ENCODE measurements at regions not wholly inside any gene's neighbourhood (a gene's known extent, or its start where the extent isn't known, plus 50 kb on each side); places are given as distances from the start of the nearest gene placed in this dataset.
A peak's percentile ranks its signal among the peaks of the same experiment; 100 is the strongest.

DNA sequence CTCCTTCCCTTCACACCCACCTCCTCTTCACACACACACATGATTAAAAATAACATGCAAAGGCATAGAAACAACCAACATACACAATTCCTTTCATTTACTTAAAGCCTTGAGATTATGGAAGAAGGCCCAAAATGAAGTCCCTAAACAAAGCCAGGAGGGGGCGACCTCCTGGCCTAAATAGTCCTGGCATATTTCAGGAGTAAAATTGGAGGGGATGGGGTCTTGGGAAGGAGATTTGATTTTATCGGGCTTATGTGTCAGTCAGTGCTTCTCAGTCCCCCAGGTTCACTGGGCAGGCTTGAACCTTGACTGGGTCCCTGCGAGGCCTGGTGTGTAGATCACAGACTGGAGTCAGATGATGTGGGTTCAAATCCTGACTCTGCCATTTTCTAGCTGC, 266.4 kb downstream of the SAMD5 start:
- Histone ChIP-seq H3K27ac (ENCODE audit: low read depth in 2 of 2, low read length in 2 of 2) (no peak overlapping the region), H3K36me3 (ENCODE audit: control insufficient read depth in 2 of 3, insufficient read depth in 3 of 3, low read length in 3 of 3) (no peaks in the 10 kb centered on the region), H3K27me3 (ENCODE audit: control insufficient read depth, insufficient read depth, low read length) (no peaks in the 10 kb centered on the region), H3K4me1 (ENCODE audit: control insufficient read depth in 2 of 3, insufficient read depth in 2 of 3, low read depth in 1 of 3, low read length in 3 of 3) (peaks cover 0 to 15% (median 0%) of the 10 kb centered on the region in 3 donors), H3K9me3 (ENCODE audit: control insufficient read depth in 2 of 3, insufficient read depth in 1 of 3, low read length in 3 of 3) (no peaks in the 10 kb centered on the region), H3K9ac (ENCODE audit: low read length in 3 of 3) (no peak overlapping the region), H3K4me3 (ENCODE audit: low read length in 3 of 3) (no peak overlapping the region)
- FAIRE-seq (no peak), DNase-seq (no peak)
- TF ChIP-seq, protein P1, sequence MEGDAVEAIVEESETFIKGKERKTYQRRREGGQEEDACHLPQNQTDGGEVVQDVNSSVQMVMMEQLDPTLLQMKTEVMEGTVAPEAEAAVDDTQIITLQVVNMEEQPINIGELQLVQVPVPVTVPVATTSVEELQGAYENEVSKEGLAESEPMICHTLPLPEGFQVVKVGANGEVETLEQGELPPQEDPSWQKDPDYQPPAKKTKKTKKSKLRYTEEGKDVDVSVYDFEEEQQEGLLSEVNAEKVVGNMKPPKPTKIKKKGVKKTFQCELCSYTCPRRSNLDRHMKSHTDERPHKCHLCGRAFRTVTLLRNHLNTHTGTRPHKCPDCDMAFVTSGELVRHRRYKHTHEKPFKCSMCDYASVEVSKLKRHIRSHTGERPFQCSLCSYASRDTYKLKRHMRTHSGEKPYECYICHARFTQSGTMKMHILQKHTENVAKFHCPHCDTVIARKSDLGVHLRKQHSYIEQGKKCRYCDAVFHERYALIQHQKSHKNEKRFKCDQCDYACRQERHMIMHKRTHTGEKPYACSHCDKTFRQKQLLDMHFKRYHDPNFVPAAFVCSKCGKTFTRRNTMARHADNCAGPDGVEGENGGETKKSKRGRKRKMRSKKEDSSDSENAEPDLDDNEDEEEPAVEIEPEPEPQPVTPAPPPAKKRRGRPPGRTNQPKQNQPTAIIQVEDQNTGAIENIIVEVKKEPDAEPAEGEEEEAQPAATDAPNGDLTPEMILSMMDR (IDR thresholded peaks at IDR 0.05; ENCODE audit: borderline replicate concordance, extremely low read depth, insufficient read depth), result no peak
- intact Hi-C loops (cut with DNase I), result no loop called here

DNA sequence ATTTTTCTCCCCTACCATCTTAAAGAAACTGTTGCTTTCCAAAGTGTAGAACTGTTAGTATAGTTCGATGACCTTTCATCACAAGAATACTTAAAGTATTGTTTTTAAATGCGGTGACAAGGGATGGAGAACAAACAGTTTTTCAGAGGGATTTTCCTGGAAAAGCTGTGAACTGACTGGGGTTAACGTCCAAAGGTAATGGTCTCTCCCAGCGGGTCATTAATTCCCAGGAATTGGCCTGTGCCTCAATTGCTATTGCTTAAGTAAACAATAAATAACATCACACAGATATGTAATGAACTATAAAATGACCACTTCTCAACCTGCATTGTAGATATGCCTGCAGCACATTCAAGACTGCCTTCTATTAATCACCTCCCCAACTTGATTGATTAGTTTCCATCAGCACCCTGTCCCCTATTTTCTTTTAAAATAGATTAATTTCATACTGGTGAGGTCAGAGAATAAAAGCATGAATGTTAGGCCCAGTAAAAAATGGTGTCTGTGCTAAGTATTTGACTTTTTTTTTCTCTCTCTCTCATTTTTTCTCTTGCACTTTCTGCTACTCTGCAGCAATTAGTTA, 268.2 kb downstream of the SAMD5 start:
- FAIRE-seq (no peak), DNase-seq (peak in 3 of 5 donors; percentile 26 to 58 (median 49))
- intact Hi-C loops (cut with DNase I), result no loop called here
- H3K36me3 ChIP-seq (ENCODE audit: control insufficient read depth in 2 of 3, insufficient read depth in 3 of 3, low read length in 3 of 3), result no peaks in the 10 kb centered on the region
- H3K4me3 ChIP-seq (ENCODE audit: low read length in 3 of 3), result no peak overlapping the region
- H3K27ac ChIP-seq (ENCODE audit: low read depth in 2 of 2, low read length in 2 of 2), result peak overlapping the region in 1 of 2 donors; percentile 8
- no peak overlapping the region for H3K9ac ChIP-seq (ENCODE audit: low read length in 3 of 3)
- TF ChIP-seq, protein P1 (IDR thresholded peaks at IDR 0.05; ENCODE audit: borderline replicate concordance, extremely low read depth, insufficient read depth), result no peak
- H3K9me3 ChIP-seq (ENCODE audit: control insufficient read depth in 2 of 3, insufficient read depth in 1 of 3, low read length in 3 of 3), result no peaks in the 10 kb centered on the region
- peaks cover 0 to 15% (median 0%) of the 10 kb centered on the region in 3 donors for H3K4me1 ChIP-seq (ENCODE audit: control insufficient read depth in 2 of 3, insufficient read depth in 2 of 3, low read depth in 1 of 3, low read length in 3 of 3)
- no peaks in the 10 kb centered on the region for H3K27me3 ChIP-seq (ENCODE audit: control insufficient read depth, insufficient read depth, low read length)

DNA sequence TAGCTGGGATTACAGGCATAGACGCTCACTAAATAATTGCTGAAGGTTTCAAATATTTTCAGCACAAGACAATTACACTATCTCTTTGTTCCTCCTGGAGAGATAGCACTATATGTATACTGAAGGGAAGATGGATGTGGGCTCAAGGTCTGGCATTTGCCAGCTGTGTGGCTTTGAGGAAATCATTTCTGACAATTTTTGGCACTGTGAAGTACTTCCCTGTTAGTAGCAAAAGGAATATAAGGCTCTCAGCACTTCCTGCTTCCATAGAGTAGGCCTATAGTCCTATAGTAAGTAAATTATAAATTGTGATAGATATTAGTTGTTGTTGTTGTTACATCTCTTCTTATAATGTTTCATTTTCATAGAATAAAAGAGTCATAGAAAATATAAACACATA, 271.1 kb downstream of the SAMD5 start:
- peaks cover 0 to 15% (median 0%) of the 10 kb centered on the region in 3 donors for H3K4me1 ChIP-seq (ENCODE audit: control insufficient read depth in 2 of 3, insufficient read depth in 2 of 3, low read depth in 1 of 3, low read length in 3 of 3)
- no peak for DNase-seq
- H3K4me3 ChIP-seq (ENCODE audit: low read length in 3 of 3), result no peak overlapping the region
- H3K9me3 ChIP-seq (ENCODE audit: control insufficient read depth in 2 of 3, insufficient read depth in 1 of 3, low read length in 3 of 3), result no peaks in the 10 kb centered on the region
- H3K27ac ChIP-seq (ENCODE audit: low read depth in 2 of 2, low read length in 2 of 2), result no peak overlapping the region
- H3K36me3 ChIP-seq (ENCODE audit: control insufficient read depth in 2 of 3, insufficient read depth in 3 of 3, low read length in 3 of 3), result no peaks in the 10 kb centered on the region
- TF ChIP-seq, protein P1 (IDR thresholded peaks at IDR 0.05; ENCODE audit: borderline replicate concordance, extremely low read depth, insufficient read depth), result no peak
- H3K9ac ChIP-seq (ENCODE audit: low read length in 3 of 3), result no peak overlapping the region
- no peaks in the 10 kb centered on the region for H3K27me3 ChIP-seq (ENCODE audit: control insufficient read depth, insufficient read depth, low read length)
- intact Hi-C loops (cut with DNase I), result no loop called here
- FAIRE-seq, result no peak

DNA sequence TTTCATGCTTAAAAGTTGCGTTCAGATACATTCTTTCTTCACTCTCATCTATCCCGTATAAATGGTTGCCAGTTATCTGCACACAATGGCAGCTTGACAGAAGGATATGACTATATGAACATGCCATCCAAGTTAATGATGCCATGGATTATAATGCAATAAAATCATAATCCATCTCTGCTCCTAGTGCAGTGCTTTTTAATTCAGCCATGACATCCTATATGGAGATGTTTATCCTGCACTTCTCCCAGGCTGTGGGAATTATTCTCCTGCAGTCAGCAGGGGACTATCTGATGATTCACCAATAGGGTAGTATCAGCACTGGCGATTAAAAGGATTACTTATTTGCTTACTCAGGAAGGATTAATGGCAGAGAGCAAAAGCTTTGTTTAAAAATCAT, 273.8 kb downstream of the SAMD5 start:
- peak in 1 of 5 donors; percentile 12 for DNase-seq
- Histone ChIP-seq H3K4me1 (ENCODE audit: control insufficient read depth in 2 of 3, insufficient read depth in 2 of 3, low read depth in 1 of 3, low read length in 3 of 3) (peaks cover 0 to 4% (median 0%) of the 10 kb centered on the region in 3 donors), H3K9ac (ENCODE audit: low read length in 3 of 3) (no peak overlapping the region), H3K27me3 (ENCODE audit: control insufficient read depth, insufficient read depth, low read length) (no peaks in the 10 kb centered on the region), H3K4me3 (ENCODE audit: low read length in 3 of 3) (no peak overlapping the region), H3K27ac (ENCODE audit: low read depth in 2 of 2, low read length in 2 of 2) (no peak overlapping the region), H3K9me3 (ENCODE audit: control insufficient read depth in 2 of 3, insufficient read depth in 1 of 3, low read length in 3 of 3) (no peaks in the 10 kb centered on the region), H3K36me3 (ENCODE audit: control insufficient read depth in 2 of 3, insufficient read depth in 3 of 3, low read length in 3 of 3) (no peaks in the 10 kb centered on the region)
- no peak for FAIRE-seq
- intact Hi-C loops (cut with DNase I), result no loop called here
- TF ChIP-seq, protein P1 (IDR thresholded peaks at IDR 0.05; ENCODE audit: borderline replicate concordance, extremely low read depth, insufficient read depth), result no peak

Data from kidney (tissue), 13 donors.